ENCODE measurements at regions not wholly inside any gene's neighbourhood (a gene's known extent, or its start where the extent isn't known, plus 50 kb on each side); places are given as distances from the start of the nearest gene placed in this dataset.
"Not testable (repeated sequence)": the region's sequence is repeated elsewhere in the genome, so short reads cannot be mapped to it uniquely, and the experiment has no call there.

GRCh38 chr7:79964463-79964862 is 170.2 kb upstream of the GNAI1 start:
- Mint-ChIP-seq H3K27me3 (no peaks in the 10 kb centered on the region), H3K27ac (no peak overlapping the region), H3K4me3 (no peak overlapping the region), H3K36me3 (no peaks in the 10 kb centered on the region), H3K4me1 (no peaks in the 10 kb centered on the region), H3K9me3 (no peaks in the 10 kb centered on the region)
- no peak for DNase-seq
- no peak for ATAC-seq (replicated peaks)

GRCh38 chr7:79953130-79953529 is 181.5 kb upstream of the GNAI1 start:
- Mint-ChIP-seq H3K4me3 (no peak overlapping the region), H3K9me3 (no peaks in the 10 kb centered on the region), H3K4me1 (no peaks in the 10 kb centered on the region), H3K36me3 (no peaks in the 10 kb centered on the region), H3K27me3 (no peaks in the 10 kb centered on the region), H3K27ac (no peak overlapping the region)
- no peak for ATAC-seq (replicated peaks)
- no peak for DNase-seq

DNA sequence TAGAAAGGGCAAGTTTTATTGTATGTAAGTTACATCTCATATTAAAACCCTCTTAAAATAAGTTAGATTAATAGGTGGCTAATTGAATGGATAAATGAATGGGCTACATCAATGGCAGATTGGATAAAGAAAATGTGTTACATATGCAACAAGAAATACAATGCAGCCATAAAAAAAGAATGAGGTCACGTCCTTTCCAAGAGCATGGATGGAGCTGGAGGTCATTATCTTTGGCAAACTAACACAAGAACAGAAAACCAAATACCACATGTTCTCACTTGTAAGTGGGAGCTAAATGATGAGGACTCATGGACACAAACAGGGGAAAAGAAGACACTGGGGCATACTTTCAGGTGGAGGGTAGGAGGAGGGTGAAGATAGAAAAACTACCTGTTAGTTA is 182.2 kb upstream of the GNAI1 start:
- no peak overlapping the region for H3K27ac Mint-ChIP-seq
- H3K36me3 Mint-ChIP-seq, result no peaks in the 10 kb centered on the region
- no peak overlapping the region for H3K4me3 Mint-ChIP-seq
- ATAC-seq (replicated peaks) (no peak), DNase-seq (no peak)
- peaks cover 0 to under 1% of the 10 kb centered on the region in 2 donors for H3K9me3 Mint-ChIP-seq
- H3K4me1 Mint-ChIP-seq, result no peaks in the 10 kb centered on the region
- no peaks in the 10 kb centered on the region for H3K27me3 Mint-ChIP-seq

DNA sequence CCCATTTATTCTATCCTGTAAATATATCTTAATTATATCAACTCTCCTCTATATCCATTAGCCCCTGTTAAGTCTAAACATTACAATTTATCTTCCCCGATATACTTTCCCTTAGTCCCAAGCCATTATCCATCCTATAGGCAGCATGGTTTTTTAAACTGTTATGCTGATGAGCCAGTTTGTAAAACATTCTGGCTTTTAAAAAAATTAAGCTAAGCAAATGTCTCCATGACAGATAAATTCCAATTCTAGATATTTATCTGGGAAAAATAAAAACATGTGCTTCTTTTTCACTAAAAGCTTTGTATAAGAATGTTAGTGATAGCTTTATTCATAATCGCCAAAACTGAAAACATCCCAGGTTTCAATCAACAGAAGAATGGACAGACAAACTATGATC is 183.2 kb upstream of the GNAI1 start:
- ATAC-seq (replicated peaks) (no peak), DNase-seq (no peak)

DNA sequence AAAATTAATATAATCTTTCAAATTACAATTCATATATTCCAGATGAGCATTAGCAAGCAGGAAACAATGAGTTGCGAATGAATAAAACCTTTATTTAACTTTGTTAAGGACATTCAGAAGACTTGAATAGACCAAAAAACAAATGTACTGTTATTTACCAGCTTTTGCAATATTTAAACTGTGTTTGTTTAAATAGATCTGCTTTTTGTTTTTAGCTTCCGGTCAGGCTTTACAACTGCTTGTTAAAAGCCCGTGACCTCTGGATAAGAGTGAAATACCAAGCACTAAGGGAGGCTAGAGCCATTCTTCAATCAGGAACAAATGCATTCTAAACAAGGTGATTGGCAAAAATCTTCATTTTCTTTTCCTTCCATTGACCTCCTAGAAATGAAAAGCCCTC is 184.9 kb upstream of the GNAI1 start:
- DNase-seq, result no peak
- peaks cover 0 to 4% of the 10 kb centered on the region in 2 donors for H3K9me3 Mint-ChIP-seq
- no peak for ATAC-seq (replicated peaks)
- H3K36me3 Mint-ChIP-seq, result no peaks in the 10 kb centered on the region
- no peak overlapping the region for H3K27ac Mint-ChIP-seq
- no peak overlapping the region for H3K4me3 Mint-ChIP-seq
- no peaks in the 10 kb centered on the region for H3K4me1 Mint-ChIP-seq
- H3K27me3 Mint-ChIP-seq, result no peaks in the 10 kb centered on the region

More for the DNA sequence above, 183.2 kb upstream of the GNAI1 start:
- Mint-ChIP-seq H3K9me3 (peaks cover 0 to 1% of the 10 kb centered on the region in 2 donors), H3K27me3 (no peaks in the 10 kb centered on the region), H3K4me3 (no peak overlapping the region), H3K4me1 (no peaks in the 10 kb centered on the region), H3K27ac (no peak overlapping the region), H3K36me3 (no peaks in the 10 kb centered on the region)

- ATAC-seq (replicated peaks), result no peak
Measured at GRCh38 chr7:79936281-79936983, 198.2 kb upstream of the GNAI1 start.

DNA sequence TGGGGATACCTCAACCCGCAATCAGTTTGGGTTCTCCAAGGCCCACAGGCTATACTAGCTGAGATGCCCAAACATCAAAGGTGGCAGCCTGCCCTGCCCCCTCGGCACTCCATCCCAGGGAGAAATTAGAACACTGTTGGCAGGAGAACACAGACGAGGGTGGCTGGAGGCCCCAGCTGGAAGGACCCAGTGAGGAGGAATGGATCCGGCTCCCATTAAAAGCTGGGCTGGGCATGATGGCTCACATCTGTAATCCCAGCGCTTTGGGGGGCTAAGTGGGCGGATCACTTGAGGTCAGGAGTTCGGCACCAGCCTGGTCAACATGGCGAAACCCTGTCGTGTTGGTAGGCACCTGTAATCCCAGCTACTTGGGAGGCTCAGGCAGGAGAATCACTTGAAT is 199.9 kb upstream of the GNAI1 start:
- peaks cover 2 to 5% of the 10 kb centered on the region in 2 donors for H3K9me3 Mint-ChIP-seq
- no peaks in the 10 kb centered on the region for H3K27me3 Mint-ChIP-seq
- H3K4me3 Mint-ChIP-seq, result no peak overlapping the region
- no peak overlapping the region for H3K27ac Mint-ChIP-seq
- ATAC-seq (replicated peaks) (no peak), DNase-seq (no peak)
- no peaks in the 10 kb centered on the region for H3K36me3 Mint-ChIP-seq
- H3K4me1 Mint-ChIP-seq, result no peaks in the 10 kb centered on the region

More at GRCh38 chr7:79936281-79936983, 198.2 kb upstream of the GNAI1 start:
- Mint-ChIP-seq H3K36me3 (no peaks in the 10 kb centered on the region), H3K4me1 (no peaks in the 10 kb centered on the region), H3K27me3 (no peaks in the 10 kb centered on the region), H3K27ac (peak overlapping the region; percentile 14), H3K4me3 (no peak overlapping the region), H3K9me3 (peaks cover 1 to 5% of the 10 kb centered on the region in 2 donors)
- no peak for DNase-seq

- no peak overlapping the region for H3K4me3 Mint-ChIP-seq
- H3K27ac Mint-ChIP-seq, result no peak overlapping the region
- ATAC-seq (replicated peaks), result no peak
- no peaks in the 10 kb centered on the region for H3K4me1 Mint-ChIP-seq
- peaks cover 4 to 5% of the 10 kb centered on the region in 2 donors for H3K9me3 Mint-ChIP-seq
- no peak for DNase-seq
- H3K36me3 Mint-ChIP-seq, result no peaks in the 10 kb centered on the region
- H3K27me3 Mint-ChIP-seq, result no peaks in the 10 kb centered on the region
Measured at GRCh38 chr7:79933144-79933543, 201.5 kb upstream of the GNAI1 start.

DNA sequence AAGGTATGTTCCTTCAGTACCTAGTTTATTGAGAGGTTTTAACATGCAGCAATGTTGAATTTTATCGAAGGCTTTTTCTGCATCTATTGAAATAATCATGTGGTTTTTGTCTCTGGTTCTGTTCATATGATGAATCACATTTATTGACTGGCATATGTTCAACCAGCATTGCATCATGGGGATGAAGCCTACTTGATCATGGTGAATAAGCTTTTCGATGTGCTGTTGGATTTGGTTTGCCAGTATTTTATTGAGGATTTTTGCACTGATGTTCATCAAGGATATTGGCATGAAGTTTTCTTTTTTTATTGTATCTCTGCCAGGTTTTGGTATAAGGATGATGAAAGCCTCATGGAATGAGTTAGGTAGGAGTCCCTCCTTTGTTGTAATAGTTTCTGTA is 204.0 kb upstream of the GNAI1 start:
- H3K4me3 Mint-ChIP-seq, result no peak overlapping the region
- H3K27me3 Mint-ChIP-seq, result no peaks in the 10 kb centered on the region
- H3K36me3 Mint-ChIP-seq, result no peaks in the 10 kb centered on the region
- H3K9me3 Mint-ChIP-seq, result peaks cover 0 to 4% of the 10 kb centered on the region in 2 donors
- no peak overlapping the region for H3K27ac Mint-ChIP-seq
- no peaks in the 10 kb centered on the region for H3K4me1 Mint-ChIP-seq
- no peak for DNase-seq
- ATAC-seq (replicated peaks), result no peak

DNA sequence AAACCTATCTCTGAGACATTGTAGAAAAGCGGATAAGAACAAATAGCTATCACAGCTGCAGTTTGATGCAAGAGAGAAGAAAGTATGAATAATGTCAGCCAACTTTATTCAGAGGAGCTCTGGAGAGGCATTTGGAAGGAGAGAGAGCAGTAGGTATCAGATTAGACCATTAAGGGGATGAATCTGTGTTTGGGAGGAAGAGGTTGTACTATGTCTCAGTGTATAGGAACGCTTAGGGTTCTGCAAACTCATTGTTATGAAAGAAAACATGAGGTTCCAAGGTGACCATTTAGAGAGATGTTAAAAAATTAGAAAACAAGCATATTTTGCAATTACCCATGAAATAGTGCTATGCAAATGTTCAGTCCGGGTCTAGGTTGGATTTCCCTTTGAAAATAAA is 207.5 kb upstream of the GNAI1 start:
- Mint-ChIP-seq H3K27ac (no peak overlapping the region), H3K36me3 (no peaks in the 10 kb centered on the region), H3K4me1 (no peaks in the 10 kb centered on the region), H3K27me3 (no peaks in the 10 kb centered on the region), H3K4me3 (no peak overlapping the region), H3K9me3 (peaks cover 0 to 4% of the 10 kb centered on the region in 2 donors)
- no peak for ATAC-seq (replicated peaks)
- no peak for DNase-seq

- no peak overlapping the region for H3K27ac Mint-ChIP-seq
- ATAC-seq (replicated peaks) (no peak), DNase-seq (no peak)
- H3K9me3 Mint-ChIP-seq, result peaks cover 0 to 2% of the 10 kb centered on the region in 2 donors
- no peaks in the 10 kb centered on the region for H3K4me1 Mint-ChIP-seq
- H3K4me3 Mint-ChIP-seq, result no peak overlapping the region
- H3K27me3 Mint-ChIP-seq, result no peaks in the 10 kb centered on the region
- no peaks in the 10 kb centered on the region for H3K36me3 Mint-ChIP-seq
Measured at GRCh38 chr7:79923953-79924352, 210.7 kb upstream of the GNAI1 start.

- Mint-ChIP-seq H3K4me3 (no peak overlapping the region), H3K27ac (no peak overlapping the region), H3K27me3 (no peaks in the 10 kb centered on the region), H3K4me1 (no peaks in the 10 kb centered on the region), H3K36me3 (no peaks in the 10 kb centered on the region), H3K9me3 (no peaks in the 10 kb centered on the region)
- ATAC-seq (replicated peaks) (no peak), DNase-seq (no peak)
Measured at GRCh38 chr7:79922894-79923293, 211.7 kb upstream of the GNAI1 start.

DNA sequence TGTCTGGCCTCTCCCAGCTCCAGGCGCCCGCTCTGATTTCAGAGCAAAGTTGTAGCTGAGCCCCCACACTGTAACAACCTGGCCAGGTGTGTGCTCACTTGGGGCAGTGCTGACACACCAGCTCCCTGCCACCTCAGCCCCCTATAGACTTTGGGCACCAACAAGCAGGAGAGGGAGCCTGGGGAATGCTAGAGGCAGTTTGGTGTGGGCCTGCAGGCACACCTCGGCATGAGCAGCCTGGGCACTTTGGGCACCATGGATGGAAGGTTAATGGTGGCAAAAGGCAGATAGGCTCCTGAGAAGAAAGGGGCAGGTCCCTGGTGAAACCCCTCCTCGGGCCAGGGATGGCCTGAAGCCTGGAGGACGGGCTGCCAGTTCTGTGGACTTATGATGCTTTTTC is 212.7 kb upstream of the GNAI1 start:
- H3K4me3 Mint-ChIP-seq, result no peak overlapping the region
- H3K27me3 Mint-ChIP-seq, result no peaks in the 10 kb centered on the region
- no peaks in the 10 kb centered on the region for H3K4me1 Mint-ChIP-seq
- no peaks in the 10 kb centered on the region for H3K36me3 Mint-ChIP-seq
- H3K9me3 Mint-ChIP-seq, result no peaks in the 10 kb centered on the region
- DNase-seq, result no peak
- peak in 1 of 2 donors; percentile 21 for ATAC-seq (replicated peaks)
- H3K27ac Mint-ChIP-seq, result no peak overlapping the region

DNA sequence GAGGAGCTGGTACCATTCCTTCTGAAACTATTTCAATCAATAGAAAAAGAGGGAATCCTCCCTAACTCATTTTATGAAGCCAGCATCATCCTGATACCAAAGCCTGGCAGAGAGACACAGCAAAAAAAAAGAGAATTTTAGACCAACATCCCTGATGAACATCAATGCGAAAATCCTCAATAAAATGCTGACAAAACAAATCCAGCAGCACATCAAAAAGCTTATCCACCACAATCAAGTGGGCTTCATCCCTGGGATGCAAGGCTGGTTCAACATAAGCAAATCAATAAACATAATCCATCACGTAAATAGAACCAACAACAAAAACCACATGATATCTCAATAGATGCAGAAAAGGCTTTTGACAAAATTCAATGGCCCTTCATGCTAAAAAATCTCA is 216.0 kb upstream of the GNAI1 start:
- H3K4me1 Mint-ChIP-seq; H3K4me3 Mint-ChIP-seq; H3K27me3 Mint-ChIP-seq; H3K9me3 Mint-ChIP-seq; H3K27ac Mint-ChIP-seq; ATAC-seq (replicated peaks); DNase-seq; H3K36me3 Mint-ChIP-seq: not testable (repeated sequence)

- H3K27me3 Mint-ChIP-seq; H3K9me3 Mint-ChIP-seq; DNase-seq; H3K4me3 Mint-ChIP-seq; H3K4me1 Mint-ChIP-seq; H3K27ac Mint-ChIP-seq; H3K36me3 Mint-ChIP-seq; ATAC-seq (replicated peaks): not testable (repeated sequence)
Measured at GRCh38 chr7:79915346-79915745, 219.3 kb upstream of the GNAI1 start.

DNA sequence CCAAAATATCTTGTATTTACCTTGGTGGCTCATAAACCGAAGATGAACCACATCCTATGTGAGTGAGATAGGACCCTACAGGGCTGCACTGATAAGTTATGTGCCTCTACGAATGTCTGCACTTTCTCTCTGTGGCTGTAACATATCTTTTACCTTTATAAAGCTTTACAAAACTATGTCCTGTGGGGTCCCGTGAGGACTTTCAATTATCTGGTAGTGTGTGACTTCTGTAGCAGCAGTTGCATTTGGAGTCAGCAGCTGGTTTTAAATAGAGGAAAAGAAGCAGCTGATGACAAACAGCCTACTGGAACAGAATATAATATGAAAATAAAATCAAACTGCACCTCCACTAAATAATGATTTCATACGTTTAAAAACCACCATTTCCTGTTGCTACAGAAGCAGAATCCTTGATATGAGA is 222.4 kb upstream of the GNAI1 start:
- Mint-ChIP-seq H3K27me3 (no peaks in the 10 kb centered on the region), H3K4me3 (no peak overlapping the region), H3K9me3 (peaks cover 0 to 2% of the 10 kb centered on the region in 2 donors), H3K36me3 (no peaks in the 10 kb centered on the region), H3K4me1 (peaks cover 0 to 6% of the 10 kb centered on the region in 2 donors), H3K27ac (no peak overlapping the region)
- no peak for ATAC-seq (replicated peaks)
- DNase-seq, result no peak
